Nephron progenitor cell (in vitro differentiated cells): ENCODE measurements at regions not wholly inside any gene's neighbourhood (a gene's known extent, or its start where the extent isn't known, plus 50 kb on each side); places are given as distances from the start of the nearest gene placed in this dataset.
A peak's percentile ranks its signal among the peaks of the same experiment; 100 is the strongest.

Experiments used
- DNase-seq: peaks from one replicate; pipeline ENCODE4 v3.0.0; 2021
- H3K27ac Mint-ChIP-seq: 2 replicates; pipeline ENCODE4 v1.8.0; 2021; ENCODE audit warnings: mild to moderate bottlenecking, moderate library complexity, mixed read lengths
- H3K27me3 Mint-ChIP-seq: 2 replicates; pipeline ENCODE4 v1.8.0; 2021; ENCODE audit warnings: mild to moderate bottlenecking, low read depth, mixed read lengths; ENCODE audit not compliant: poor library complexity
- H3K36me3 Mint-ChIP-seq: 2 replicates; pipeline ENCODE4 v1.8.0; 2021; ENCODE audit warnings: low read depth, mixed read lengths
- H3K4me1 Mint-ChIP-seq: 2 replicates; pipeline ENCODE4 v1.8.0; 2021; ENCODE audit warnings: mixed read lengths
- H3K4me3 Mint-ChIP-seq: 2 replicates; pipeline ENCODE4 v1.8.0; 2021; ENCODE audit warnings: mild to moderate bottlenecking, moderate library complexity, mixed read lengths
- H3K9me3 Mint-ChIP-seq: 2 replicates; pipeline ENCODE4 v1.8.0; 2021; ENCODE audit warnings: mild to moderate bottlenecking, moderate library complexity, mixed read lengths
- TF ChIP-seq, protein P1 (sequence below): fragments of 200-600 bp; sonication (generic); IDR thresholded peaks from 2 replicates; pipeline ENCODE4 v1.5.0; 2021; ENCODE audit warnings: antibody characterized with exemption

DNA sequence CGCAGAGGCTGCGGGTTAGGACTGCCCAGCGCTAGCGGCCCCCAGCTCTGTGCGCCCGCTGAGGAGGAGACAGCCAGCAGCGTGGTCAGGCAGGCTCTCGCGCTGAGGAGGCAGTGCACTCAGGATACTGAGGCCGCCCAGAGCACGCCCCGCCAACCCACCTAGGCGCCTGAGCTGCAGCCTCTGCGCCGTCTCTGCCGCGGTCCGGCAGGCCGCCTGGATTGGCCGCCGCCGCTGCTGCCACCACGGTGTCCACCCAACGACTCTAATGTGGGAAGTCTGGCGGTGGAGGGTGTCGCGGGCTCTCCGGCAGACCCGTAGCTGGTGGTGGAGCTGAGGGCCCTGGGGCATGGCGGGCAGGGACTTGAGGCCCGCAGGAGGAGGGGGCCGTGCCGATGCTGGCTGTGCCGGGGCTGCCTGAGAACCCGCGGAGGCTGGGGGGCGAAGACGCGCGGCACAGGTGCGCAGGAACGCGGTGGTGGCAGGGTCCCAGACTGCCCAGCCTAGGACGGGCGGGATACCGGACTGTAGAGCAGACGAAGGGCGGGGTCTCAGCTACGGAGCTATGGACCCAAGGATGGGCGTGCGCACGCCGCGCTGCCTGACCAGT, 69.9 kb downstream of the ASCL4 start:
- Mint-ChIP-seq H3K9me3 (peaks cover 11% of the 10 kb centered on the region), H3K4me1 (peaks cover 5% of the 10 kb centered on the region), H3K27me3 (peaks cover 95% of the 10 kb centered on the region), H3K36me3 (no peaks in the 10 kb centered on the region), H3K4me3 (peak overlapping the region; percentile 78), H3K27ac (no peak overlapping the region)
- TF ChIP-seq, protein P1, sequence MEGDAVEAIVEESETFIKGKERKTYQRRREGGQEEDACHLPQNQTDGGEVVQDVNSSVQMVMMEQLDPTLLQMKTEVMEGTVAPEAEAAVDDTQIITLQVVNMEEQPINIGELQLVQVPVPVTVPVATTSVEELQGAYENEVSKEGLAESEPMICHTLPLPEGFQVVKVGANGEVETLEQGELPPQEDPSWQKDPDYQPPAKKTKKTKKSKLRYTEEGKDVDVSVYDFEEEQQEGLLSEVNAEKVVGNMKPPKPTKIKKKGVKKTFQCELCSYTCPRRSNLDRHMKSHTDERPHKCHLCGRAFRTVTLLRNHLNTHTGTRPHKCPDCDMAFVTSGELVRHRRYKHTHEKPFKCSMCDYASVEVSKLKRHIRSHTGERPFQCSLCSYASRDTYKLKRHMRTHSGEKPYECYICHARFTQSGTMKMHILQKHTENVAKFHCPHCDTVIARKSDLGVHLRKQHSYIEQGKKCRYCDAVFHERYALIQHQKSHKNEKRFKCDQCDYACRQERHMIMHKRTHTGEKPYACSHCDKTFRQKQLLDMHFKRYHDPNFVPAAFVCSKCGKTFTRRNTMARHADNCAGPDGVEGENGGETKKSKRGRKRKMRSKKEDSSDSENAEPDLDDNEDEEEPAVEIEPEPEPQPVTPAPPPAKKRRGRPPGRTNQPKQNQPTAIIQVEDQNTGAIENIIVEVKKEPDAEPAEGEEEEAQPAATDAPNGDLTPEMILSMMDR = no peak
- peak; percentile 62 for DNase-seq

DNA sequence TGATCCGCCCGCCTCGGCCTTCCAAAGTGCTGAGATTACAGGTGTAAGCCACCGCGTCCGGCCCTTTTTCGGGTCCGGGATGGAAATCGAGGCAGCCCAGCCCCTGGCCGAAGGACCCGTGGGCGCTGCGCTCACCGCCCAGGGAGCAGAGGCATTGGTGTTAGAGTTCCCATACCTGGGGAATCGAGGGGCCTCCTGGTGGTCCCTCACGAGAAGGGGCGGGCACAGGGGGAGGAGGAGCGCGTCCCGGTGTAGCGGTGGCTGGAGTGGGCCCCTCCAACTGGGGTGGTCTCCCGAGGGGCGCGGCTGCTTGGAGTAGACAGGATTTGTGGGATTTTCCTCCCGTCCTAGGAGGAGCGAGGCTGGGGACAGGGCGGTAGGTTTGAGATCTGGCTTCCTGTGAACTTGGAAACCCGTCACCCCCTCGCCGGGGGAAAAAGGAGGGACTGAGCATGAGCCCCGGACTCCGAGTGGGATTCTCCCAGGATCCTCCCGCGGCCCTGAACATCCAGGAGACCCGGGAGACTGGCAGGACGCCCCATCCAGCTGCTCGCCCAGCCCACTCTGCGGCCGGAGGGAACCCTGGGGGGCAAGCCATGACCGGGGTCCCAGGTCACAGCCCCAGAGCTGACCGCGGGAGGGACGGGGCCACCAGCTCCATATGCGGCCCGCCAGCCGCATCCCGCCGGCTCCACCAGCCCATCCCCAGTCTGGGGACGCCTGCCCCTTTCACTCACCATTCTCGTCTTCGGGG, 70.9 kb downstream of the ASCL4 start:
- no peaks in the 10 kb centered on the region for H3K36me3 Mint-ChIP-seq
- TF ChIP-seq, protein P1 = no peak
- no peak overlapping the region for H3K27ac Mint-ChIP-seq
- peaks cover 5% of the 10 kb centered on the region for H3K4me1 Mint-ChIP-seq
- H3K4me3 Mint-ChIP-seq = peak overlapping the region; percentile 38
- peaks cover 93% of the 10 kb centered on the region for H3K27me3 Mint-ChIP-seq
- DNase-seq = no peak
- peaks cover 11% of the 10 kb centered on the region for H3K9me3 Mint-ChIP-seq

DNA sequence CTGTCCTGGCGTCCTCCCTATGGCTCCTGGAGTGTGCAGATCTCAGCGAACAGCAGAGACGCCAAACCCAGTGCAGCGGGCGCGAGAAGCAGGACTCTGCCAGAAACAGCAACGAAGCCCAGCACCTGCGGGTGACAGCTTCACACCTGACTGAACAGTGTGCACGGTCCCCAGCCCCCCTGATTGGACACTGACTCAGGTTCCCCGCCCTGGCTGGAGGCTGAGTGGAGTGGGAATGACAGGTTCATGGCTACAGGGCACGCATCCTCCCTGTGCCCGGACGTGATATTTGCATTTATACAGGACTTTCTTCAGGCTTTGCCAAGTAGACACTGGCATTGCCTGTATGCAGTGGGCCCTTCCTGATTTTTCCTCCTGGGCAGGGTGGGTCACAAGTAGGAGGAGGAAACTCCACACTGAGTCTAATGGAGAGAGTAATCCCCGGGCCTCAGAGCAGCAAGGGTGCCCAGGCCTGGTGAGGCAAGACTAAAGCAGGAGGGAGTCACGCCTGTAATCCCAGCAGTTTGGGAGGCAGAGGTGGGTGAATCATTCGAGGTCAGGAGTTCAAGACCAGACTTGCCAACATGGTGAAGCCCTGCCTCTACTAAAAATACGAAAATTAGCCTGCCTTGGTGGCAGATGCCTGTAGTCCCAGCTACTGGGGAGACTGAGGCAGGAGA, 71.6 kb downstream of the ASCL4 start:
- DNase-seq = no peak
- TF ChIP-seq, protein P1 = no peak
- peak overlapping the region; percentile 38 for H3K4me3 Mint-ChIP-seq
- no peaks in the 10 kb centered on the region for H3K36me3 Mint-ChIP-seq
- H3K27me3 Mint-ChIP-seq = peaks cover 87% of the 10 kb centered on the region
- peaks cover 5% of the 10 kb centered on the region for H3K4me1 Mint-ChIP-seq
- peaks cover 11% of the 10 kb centered on the region for H3K9me3 Mint-ChIP-seq
- no peak overlapping the region for H3K27ac Mint-ChIP-seq

DNA sequence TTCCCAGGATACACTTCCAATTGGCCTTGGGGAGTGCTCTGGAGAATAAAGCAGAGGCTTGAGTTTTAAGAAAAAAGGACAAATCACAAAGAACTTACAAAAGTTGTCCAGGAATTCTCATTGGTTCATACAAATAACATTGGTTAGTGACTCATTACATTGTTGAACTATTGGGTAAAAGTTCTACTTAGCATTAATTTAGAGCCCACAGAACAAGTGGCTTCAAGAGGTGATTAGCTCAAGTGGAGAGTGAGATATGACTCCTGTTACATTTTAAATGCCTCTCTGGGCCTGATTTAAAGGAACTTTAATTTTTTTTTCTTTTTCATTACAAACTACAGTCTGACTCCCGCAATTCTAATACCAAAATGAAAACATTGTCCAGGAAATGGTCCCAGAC, 72.9 kb downstream of the ASCL4 start:
- peaks cover 5% of the 10 kb centered on the region for H3K4me1 Mint-ChIP-seq
- no peaks in the 10 kb centered on the region for H3K36me3 Mint-ChIP-seq
- H3K4me3 Mint-ChIP-seq = no peak overlapping the region
- peaks cover 80% of the 10 kb centered on the region for H3K27me3 Mint-ChIP-seq
- H3K9me3 Mint-ChIP-seq = peaks cover 11% of the 10 kb centered on the region
- TF ChIP-seq, protein P1 = no peak
- DNase-seq = no peak
- H3K27ac Mint-ChIP-seq = no peak overlapping the region

DNA sequence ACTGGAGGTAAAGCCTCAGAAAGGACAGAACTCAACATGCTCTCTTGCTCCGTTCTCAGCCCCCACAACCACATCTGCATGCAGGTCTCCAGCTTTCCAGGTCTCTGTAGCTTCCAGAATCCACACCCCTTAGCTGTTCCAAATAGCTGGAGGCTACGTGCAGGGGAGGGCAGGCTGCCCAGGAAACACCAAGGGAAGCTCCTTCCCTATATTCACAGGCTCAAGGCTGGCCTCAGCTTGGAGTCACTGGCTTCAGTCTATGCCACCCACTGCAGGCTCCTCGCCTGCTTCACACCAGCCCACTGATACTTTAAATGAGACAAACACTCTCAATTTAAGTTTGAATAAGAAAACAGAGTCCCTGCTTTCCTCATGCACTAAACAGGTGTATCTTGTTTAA, 73.3 kb downstream of the ASCL4 start:
- Mint-ChIP-seq H3K27me3 (peaks cover 76% of the 10 kb centered on the region), H3K27ac (no peak overlapping the region), H3K9me3 (peaks cover 11% of the 10 kb centered on the region), H3K4me3 (no peak overlapping the region), H3K36me3 (no peaks in the 10 kb centered on the region), H3K4me1 (peaks cover 5% of the 10 kb centered on the region)
- TF ChIP-seq, protein P1 = no peak
- DNase-seq = no peak
